HCT116 (cell line): ENCODE measurements at regions not wholly inside any gene's neighbourhood (a gene's known extent, or its start where the extent isn't known, plus 50 kb on each side); places are given as distances from the start of the nearest gene placed in this dataset.

Source experiments
- ATAC-seq: fragments of 200-7000 bp; cut with Tn5 transposase; 2 replicates; pipeline ENCODE4 v1.9.1; 2020; ENCODE audit warnings: mild to moderate bottlenecking, moderate library complexity
- BruUV-seq: library from RNA; stranded (reverse); fragments of 400-500 nt; replicated peaks from 2 replicates; lab custom pipeline; 2021; lab: Mats Ljungman, UMichigan
- CTCF ChIA-PET: fragments of 300-600 bp; sonication (Branson Sonifier 250); formaldehyde crosslinking; loops from one replicate; lab custom pipeline; 2021; ENCODE audit warnings: antibody characterized with exemption; lab: Charles Lee
- POLR2A ChIA-PET: fragments of 300-600, 350-600 bp; sonication (Branson Sonifier 250); formaldehyde crosslinking; loops from one replicate; lab custom pipeline; 2021; ENCODE audit warnings: antibody characterized with exemption; lab: Charles Lee
- RAD21 ChIA-PET, 2 experiments: fragments of 300-600 bp; sonication (Branson Sonifier 250); formaldehyde crosslinking; loops; one replicate each; lab custom pipeline; 2023; ENCODE audit warnings: low total read pairs in 2 of 2; ENCODE audit not compliant: uncharacterized antibody in 2 of 2, unreplicated experiment in 2 of 2, low non-redundant PET in 1 of 2; lab: Charles Lee
- DNase-seq: peaks from one replicate; pipeline ENCODE4 v3.0.0-alpha.2; 2010; ENCODE audit warnings: low read depth, low spot score
- H2AFZ ChIP-seq: fragments of 200-600 bp; shearing (Covaris generic), sonication (generic); 2 replicates; pipeline ENCODE4 v1.6.1; 2017; ENCODE audit warnings: low read depth, mixed run types, mixed read lengths, antibody characterized with exemption, low read length; ENCODE audit not compliant: poor library complexity, severe bottlenecking
- H3K27ac ChIP-seq: 2 replicates; pipeline ENCODE4 v1.5.1; 2012; ENCODE audit warnings: low read depth, low read length
- H3K27me3 ChIP-seq: fragments of 200-600 bp; sonication (generic); 2 replicates; pipeline ENCODE4 v1.6.1; 2016; ENCODE audit warnings: mixed run types, low read length, mixed read lengths; ENCODE audit not compliant: insufficient read depth
- H3K36me3 ChIP-seq, 2 experiments: fragments of 200-500 bp in 1 of 2; fragments of 200-600 bp in 1 of 2; sonication (Bioruptor generic) in 1 of 2; sonication (generic) in 1 of 2; 2 replicates each; pipeline versions ENCODE4 v1.5.1 to v1.6.1; 2014 to 2016; ENCODE audit warnings: low read length in 2 of 2, inconsistent platforms in 1 of 2, mixed read lengths in 1 of 2, mixed run types in 1 of 2; ENCODE audit not compliant: insufficient read depth in 2 of 2, control insufficient read depth in 1 of 2
- H3K4me1 ChIP-seq, 2 experiments: fragments of 200-600 bp in 1 of 2; sonication (generic) in 1 of 2; 2 replicates each; pipeline versions ENCODE4 v1.5.1 to v1.6.1; 2012 to 2017; ENCODE audit warnings: low read length in 2 of 2, inconsistent platforms in 1 of 2, mild to moderate bottlenecking in 1 of 2, mixed read lengths in 1 of 2, mixed run types in 1 of 2, moderate library complexity in 1 of 2; ENCODE audit not compliant: insufficient read depth in 2 of 2, control insufficient read depth in 1 of 2
- H3K4me2 ChIP-seq: fragments of 200-600 bp; sonication (generic); 2 replicates; pipeline ENCODE4 v1.6.1; 2017; ENCODE audit warnings: mixed run types, low read length, mixed read lengths
- H3K4me3 ChIP-seq, 2 experiments: fragments of 200-600 bp in 1 of 2; sonication (generic) in 1 of 2; replicated peaks in 1 of 2; 2 replicates each; pipeline ENCODE4 v1.5.1; 2011 to 2016; ENCODE audit warnings: low read length in 2 of 2, control low read depth in 1 of 2, low read depth in 1 of 2, mild to moderate bottlenecking in 1 of 2, mixed read lengths in 1 of 2, mixed run types in 1 of 2
- H3K79me2 ChIP-seq: fragments of 200-600 bp; sonication (generic); 2 replicates; pipeline ENCODE4 v1.6.1; 2017; ENCODE audit warnings: mild to moderate bottlenecking, mixed run types, low read length, moderate library complexity, mixed read lengths; ENCODE audit not compliant: insufficient read depth
- H3K9ac ChIP-seq: fragments of 200-600 bp; sonication (generic); 2 replicates; pipeline ENCODE4 v1.6.1; 2016; ENCODE audit warnings: low read length, mixed read lengths
- H3K9me2 ChIP-seq: fragments of 200-600 bp; sonication (generic), shearing (Covaris generic); 2 replicates; pipeline ENCODE4 v1.6.1; 2017; ENCODE audit warnings: mixed run types, mild to moderate bottlenecking, moderate library complexity; ENCODE audit not compliant: insufficient read depth
- H3K9me3 ChIP-seq, 2 experiments: fragments of 200-500 bp in 1 of 2; fragments of 200-600 bp in 1 of 2; sonication (Bioruptor generic) in 1 of 2; sonication (generic) in 1 of 2; 2 replicates each; pipeline ENCODE4 v1.6.1; 2014 to 2017; ENCODE audit warnings: low read length in 2 of 2, mixed read lengths in 2 of 2, inconsistent platforms in 1 of 2, low read depth in 1 of 2, mild to moderate bottlenecking in 1 of 2, mixed run types in 1 of 2, moderate library complexity in 1 of 2; ENCODE audit not compliant: control insufficient read depth in 1 of 2, insufficient read depth in 1 of 2
- H4K20me1 ChIP-seq: fragments of 200-600 bp; sonication (generic), shearing (Covaris generic); 2 replicates; pipeline ENCODE4 v1.6.1; 2017; ENCODE audit warnings: mixed run types, mild to moderate bottlenecking, moderate library complexity; ENCODE audit not compliant: insufficient read depth
- CEBPB ChIP-seq: IDR thresholded peaks from 2 replicates; pipeline ENCODE4 v1.6.1; 2012; ENCODE audit warnings: low read depth
- POLR2A ChIP-seq: IDR thresholded peaks from 2 replicates; pipeline ENCODE4 v1.7.0; 2011; ENCODE audit warnings: borderline replicate concordance; ENCODE audit not compliant: insufficient read depth, insufficient read length; ENCODE audit errors: extremely low read depth
- POLR2AphosphoS5 ChIP-seq: IDR thresholded peaks from 2 replicates; pipeline ENCODE4 v1.6.1; 2011; ENCODE audit warnings: mild to moderate bottlenecking, low read depth, low read length, moderate library complexity
- RAD21 ChIP-seq: IDR thresholded peaks from 2 replicates; pipeline ENCODE4 v1.6.1; 2012; ENCODE audit warnings: low read depth, mild to moderate bottlenecking
- SIN3A ChIP-seq: IDR thresholded peaks from 2 replicates; pipeline ENCODE4 v1.6.1; 2012; ENCODE audit warnings: low read depth
- YY1 ChIP-seq: IDR thresholded peaks from 2 replicates; pipeline ENCODE4 v1.6.1; 2011; ENCODE audit warnings: low read length, low read depth, moderate library complexity, mild to moderate bottlenecking; ENCODE audit not compliant: insufficient replicate concordance; ENCODE audit errors: extremely low read depth
- ZBTB33 ChIP-seq: IDR thresholded peaks from 2 replicates; pipeline ENCODE4 v1.6.1; 2011; ENCODE audit warnings: mild to moderate bottlenecking, low read length, moderate library complexity; ENCODE audit not compliant: insufficient replicate concordance; ENCODE audit errors: extremely low read depth
- intact Hi-C: fragments of 100-400 bp; cut with micrococcal nuclease; formaldehyde crosslinking; loops from 2 replicates; pipeline ENCODE4 v1.10.0; 2022
- TF ChIP-seq, protein P1 (sequence below): IDR thresholded peaks from 2 replicates; pipeline ENCODE4 v1.6.1; 2012

- no TSS peak for BruUV-seq
- RAD21 ChIA-PET = no interaction called here
Observed at GRCh38 chr2:155332016-155332415, 633.5 kb downstream of the KCNJ3 start.

More at GRCh38 chr2:155332016-155332415, 633.5 kb downstream of the KCNJ3 start:
- TF ChIP-seq POLR2A (no peak), POLR2AphosphoS5 (no peak), CEBPB (no peak), YY1 (no peak), ZBTB33 (no peak), RAD21 (no peak), SIN3A (no peak)
- TF ChIP-seq, protein P1, sequence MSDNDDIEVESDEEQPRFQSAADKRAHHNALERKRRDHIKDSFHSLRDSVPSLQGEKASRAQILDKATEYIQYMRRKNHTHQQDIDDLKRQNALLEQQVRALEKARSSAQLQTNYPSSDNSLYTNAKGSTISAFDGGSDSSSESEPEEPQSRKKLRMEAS = no peak
- TF ChIP-seq, all 23 proteins: peak for 0
- ATAC-seq (no peak), DNase-seq (no peak)
- intact Hi-C loops = no loop called here
- Histone ChIP-seq H3K4me1 (no peaks in the 10 kb centered on the region), H3K27ac (no peak overlapping the region), H4K20me1 (no peaks in the 10 kb centered on the region), H2AFZ (no peak overlapping the region), H3K9ac (no peak overlapping the region), H3K9me2 (no peaks in the 10 kb centered on the region), H3K79me2 (no peaks in the 10 kb centered on the region), H3K4me2 (no peak overlapping the region), H3K9me3 (no peaks in the 10 kb centered on the region), H3K27me3 (no peaks in the 10 kb centered on the region), H3K4me3 (no peak overlapping the region), H3K36me3 (no peaks in the 10 kb centered on the region)
- CTCF ChIA-PET = no interaction called here
- POLR2A ChIA-PET = no interaction called here
